WTC11 (cell line): ENCODE measurements at regions not wholly inside any gene's neighbourhood (a gene's known extent, or its start where the extent isn't known, plus 50 kb on each side); places are given as distances from the start of the nearest gene placed in this dataset.

ENCODE experiments used
- CTCF ChIP-seq: fragments of 200-600 bp; IDR thresholded peaks from 2 replicates; pipeline ENCODE4 v1.8.0; 2022; ENCODE audit warnings: antibody characterized with exemption
- STAT6 ChIP-seq: sonication (generic); formaldehyde crosslinking; conservative IDR thresholded peaks from 2 replicates; pipeline ENCODE4 v1.8.1; 2023; ENCODE audit warnings: mild to moderate bottlenecking, low read depth, missing genetic modification reagents, moderate library complexity

GRCh38 chr11:15610881-15611280 lies 496.2 kb downstream of the INSC start:
- TF ChIP-seq STAT6 (CRISPR knock-in tag), result no peak
- TF ChIP-seq CTCF, result no peak
